ENCODE measurements at regions not wholly inside any gene's neighbourhood (a gene's known extent, or its start where the extent isn't known, plus 50 kb on each side); places are given as distances from the start of the nearest gene placed in this dataset.

DNA sequence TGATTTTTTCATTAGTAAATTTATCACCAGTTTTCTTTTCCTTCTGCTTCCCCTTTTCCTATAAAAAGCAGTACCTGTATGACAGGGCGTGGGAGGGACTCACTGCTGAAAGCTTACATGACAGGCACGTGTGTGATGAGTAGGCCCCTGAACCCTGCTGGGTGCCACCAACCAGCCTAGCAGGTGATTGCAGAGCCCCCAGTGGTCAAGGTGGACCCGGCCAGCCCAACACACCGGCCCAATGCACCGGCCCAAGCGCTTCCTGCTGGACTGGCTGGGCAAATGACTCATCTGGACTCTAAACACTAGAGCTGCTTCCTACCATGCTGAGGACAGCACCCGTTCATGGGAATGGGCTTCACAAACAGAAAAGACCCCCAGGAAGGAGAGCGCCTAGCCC is 89.8 kb upstream of the TMEM72 start:
- DNase-seq: no peak

DNA sequence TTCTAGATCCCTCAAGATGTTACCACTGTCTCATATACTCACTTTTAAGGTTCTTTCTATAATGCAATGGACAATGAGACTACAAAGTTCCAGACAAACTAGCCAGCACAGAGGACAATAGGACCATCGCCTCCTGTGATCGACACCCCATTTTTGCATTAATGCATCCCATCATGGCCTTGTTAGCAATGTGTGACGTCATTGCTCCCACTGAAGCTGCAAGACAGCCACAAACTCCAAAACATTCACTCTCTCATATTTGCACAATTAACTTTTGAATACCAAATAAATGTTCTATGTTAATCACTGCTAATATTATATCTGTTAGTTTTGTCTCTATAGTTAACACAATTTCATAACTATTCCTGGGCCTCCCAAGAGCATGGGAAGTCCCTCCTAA is 88.8 kb upstream of the TMEM72 start:
- DNase-seq: no peak

DNA sequence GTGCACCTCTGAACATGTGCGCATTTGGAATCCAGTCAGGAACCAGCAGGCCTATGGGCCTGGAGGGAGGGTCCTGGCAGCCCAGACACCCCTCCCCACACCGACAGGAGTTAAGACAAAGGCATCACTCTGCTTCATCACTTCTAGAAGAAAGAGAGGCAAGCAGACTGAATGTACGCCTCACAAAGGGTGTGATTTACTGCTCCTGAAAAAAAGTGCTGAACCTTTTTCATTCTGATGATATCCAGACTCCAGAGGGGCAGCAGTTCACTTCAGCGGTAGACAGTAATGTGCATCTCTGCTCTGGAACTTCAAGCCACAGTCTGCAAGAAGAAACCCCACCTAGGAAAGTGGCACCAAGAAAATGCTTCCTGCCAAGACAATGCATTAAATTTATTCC is 88.2 kb upstream of the TMEM72 start:
- DNase-seq: no peak

DNA sequence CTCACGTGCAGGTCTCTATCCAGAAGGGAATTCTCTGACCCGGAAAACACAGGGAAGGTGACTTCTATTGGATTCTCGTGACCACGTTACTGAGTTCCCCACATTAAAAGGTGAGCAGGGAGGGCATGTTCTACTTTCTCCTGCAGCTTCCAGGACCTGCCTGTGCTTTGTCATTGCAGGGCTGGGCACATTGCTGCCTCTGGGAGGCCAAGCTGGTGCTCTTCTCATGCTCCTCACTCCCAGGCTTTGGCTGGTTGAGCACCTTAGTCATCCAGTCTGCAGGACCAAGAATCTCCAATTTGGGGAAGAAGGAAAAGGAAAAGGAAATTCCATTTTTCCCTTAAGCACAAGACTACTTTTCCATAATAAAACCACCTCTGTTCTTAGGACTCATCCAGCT is 86.5 kb upstream of the TMEM72 start:
- DNase-seq: no peak

DNA sequence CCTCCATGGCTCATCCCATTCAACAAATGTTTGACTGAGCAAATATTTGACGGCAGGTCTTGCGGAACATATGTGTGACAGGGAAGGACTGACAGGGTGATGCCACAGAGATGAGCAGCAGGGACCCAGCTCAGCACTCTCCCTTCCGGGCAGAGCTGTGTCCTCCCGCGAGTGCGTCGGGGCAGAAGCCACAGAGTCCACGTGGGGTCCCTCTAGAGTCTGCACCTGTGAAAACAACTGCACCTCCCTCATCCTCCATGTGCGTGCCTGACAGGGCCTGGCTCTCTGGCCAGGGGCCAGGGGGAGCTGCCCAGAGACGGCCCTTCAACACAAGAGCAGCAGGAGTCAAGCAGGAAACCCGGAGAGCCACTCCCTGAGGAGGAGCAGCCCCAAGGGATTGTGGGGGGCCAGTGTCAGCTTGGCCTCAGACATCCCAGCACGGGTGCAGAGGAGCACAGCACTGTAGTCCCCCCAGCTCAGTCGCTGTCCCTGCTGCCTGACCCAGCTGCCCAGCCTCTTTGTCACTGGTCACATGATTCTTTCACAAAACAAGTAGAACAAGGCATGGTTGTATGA is 83.6 kb upstream of the TMEM72 start:
- DNase-seq: no peak

DNA sequence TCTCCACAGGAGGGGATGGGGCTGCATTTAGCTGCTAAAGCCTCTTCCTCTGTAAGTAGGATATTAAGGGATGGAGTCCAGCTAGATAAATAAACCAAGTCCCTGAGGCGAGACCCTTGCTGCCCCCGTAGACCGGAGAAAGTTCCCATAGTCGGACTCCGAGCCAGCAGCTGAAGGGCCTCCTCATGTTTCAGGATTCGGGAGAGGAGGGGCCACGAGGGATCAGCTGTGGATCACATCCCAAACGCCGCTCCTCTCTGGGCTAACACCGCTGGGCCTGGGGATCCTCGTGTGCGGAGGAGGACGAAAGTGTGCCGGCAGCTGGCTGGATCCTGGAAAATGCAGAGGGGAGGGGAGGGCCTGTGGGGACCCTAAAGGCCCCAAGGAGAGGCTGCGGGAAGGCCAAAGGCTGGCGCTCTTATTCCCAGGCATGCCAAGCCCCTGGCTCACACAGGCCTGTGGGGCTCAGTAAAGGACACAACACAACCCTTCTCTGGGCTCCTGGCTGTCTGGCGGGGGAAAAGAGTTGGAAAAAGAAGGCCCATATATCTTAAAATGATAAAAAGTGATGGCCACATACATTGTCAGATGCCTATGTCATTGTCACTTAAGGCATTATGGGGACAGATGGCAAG is 82.5 kb upstream of the TMEM72 start:
- peak; percentile 75 for DNase-seq

DNA sequence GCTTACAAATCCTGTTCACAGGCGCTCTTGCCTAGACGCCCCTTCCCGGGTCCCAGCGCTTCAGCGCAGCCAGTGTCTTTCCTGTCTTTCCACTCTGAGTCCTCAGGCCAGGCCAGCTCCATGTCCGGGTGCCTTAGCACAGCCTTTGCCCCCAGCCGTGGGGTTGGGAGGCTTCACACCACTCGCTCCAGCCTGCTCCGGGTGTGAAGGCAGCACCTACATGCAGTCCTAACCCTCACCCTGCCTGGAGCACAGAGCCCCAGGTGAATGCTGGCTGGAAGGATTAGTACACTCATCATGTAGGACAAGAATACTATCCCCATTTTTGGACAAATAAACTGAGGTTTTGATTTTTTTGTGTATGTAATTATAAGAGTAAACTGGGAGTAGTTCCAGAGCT is 81.7 kb upstream of the TMEM72 start:
- DNase-seq: no peak

DNA sequence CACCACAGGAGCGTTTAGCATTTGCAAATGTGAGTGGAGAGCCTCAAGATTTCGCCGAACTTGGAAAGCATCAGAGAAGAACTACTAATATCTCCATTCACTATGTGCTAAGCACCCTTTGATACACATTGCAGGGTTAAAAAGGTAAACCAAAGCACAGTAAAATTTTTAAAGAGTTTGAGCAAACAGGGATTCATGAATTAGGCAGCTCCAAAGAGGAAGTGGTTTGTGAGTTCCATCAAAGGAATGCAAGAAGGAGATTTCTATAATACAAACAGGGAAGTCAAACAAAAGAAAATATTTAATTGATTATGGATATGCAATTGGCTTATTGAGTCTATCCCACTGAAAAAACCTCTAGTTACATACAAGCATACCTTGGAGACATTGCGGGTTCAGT is 81.1 kb upstream of the TMEM72 start:
- no peak for DNase-seq

DNA sequence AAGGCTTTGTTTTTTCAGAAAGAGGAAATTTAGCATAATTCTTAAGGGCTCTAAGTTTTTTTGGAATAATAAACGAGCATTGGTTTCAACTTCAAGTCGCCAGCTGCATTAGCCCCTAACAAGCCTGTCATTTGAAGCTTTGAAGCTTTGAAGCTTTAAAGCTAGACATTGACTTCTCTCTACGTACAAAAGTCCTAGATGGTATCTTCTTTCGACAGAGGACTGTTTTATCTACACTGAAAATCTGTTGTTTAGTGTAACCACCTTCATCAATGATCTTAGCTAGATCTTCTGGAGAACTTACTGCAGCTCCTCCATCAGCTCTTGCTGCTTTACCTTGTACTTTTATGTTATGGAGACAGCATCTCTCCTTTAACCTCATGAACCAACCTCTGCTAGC is 79.6 kb upstream of the TMEM72 start:
- no peak for DNase-seq

DNA sequence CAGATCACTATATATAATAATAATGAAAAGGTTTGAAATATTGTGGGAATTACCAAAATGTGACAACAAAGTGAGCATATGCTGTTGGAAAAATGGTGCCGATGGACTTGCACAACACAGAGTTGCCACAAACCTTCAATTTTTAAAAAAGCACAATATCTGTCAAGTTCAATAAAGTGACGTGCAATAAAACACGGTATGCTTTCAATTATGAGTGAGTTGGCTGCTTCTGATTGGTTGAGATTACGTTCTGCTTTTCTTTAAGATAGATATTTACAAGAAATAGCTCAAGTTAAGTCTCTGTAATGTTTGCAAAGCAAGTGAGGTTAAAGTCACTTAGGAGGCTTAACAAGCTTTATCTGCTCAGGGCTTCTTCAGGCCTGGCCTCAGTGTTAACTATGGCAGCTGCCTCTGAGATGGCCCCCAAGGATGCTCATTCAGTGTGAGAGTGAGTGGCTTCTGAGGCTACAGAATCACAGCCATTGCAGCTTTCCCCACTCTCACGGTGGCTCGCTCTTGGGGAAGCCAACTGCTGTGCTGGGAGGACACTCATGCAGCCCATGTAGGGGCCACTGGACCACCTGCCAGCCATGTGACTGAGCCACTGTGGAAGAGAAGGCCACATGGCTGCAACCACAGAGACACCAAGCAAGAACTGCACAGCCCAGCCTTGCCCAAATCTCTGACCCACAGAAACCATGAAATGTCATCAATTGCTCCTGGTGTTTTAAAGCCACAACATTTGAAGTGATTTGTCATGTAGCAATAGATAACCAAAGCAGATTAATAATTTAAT is 78.3 kb upstream of the TMEM72 start:
- no peak for DNase-seq

DNA sequence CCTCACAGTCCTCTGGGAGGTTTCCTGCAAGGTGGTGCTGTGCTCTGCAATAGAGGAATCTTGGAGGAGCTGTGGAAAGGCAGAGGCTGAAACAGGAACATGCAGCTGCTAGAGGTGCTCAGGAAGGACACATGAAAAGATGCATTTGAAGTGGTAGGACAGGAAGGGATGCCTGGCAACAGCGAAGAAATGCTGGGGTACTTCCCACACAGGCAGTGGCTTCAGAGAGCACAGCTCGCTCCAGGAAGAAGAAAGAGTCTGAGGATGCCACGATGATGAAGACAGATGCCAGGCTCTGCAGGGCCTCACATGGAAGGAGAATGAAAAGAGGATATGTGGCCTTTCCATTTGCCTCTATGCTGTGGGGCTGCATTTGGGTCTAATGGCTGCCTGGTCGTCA is 77.0 kb upstream of the TMEM72 start:
- DNase-seq: no peak

DNA sequence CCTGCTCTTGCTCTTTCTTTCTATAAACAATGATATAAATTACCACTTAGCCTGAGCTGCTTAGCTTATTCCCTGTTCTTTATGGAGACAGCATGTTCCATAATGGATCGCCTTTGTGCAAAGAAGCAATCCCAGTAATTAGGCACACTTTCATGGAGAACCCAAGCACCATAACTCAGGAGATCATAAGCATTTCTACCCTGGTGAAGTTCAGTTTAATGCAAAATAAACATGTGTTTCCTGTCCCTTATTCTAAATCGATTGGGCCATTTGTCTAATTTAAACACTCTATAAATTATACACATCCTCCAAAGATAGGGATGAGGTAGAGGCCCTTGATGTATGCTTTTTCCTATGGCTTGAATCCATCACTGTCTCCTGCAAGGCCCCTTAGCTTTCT is 75.8 kb upstream of the TMEM72 start:
- no peak for DNase-seq

DNA sequence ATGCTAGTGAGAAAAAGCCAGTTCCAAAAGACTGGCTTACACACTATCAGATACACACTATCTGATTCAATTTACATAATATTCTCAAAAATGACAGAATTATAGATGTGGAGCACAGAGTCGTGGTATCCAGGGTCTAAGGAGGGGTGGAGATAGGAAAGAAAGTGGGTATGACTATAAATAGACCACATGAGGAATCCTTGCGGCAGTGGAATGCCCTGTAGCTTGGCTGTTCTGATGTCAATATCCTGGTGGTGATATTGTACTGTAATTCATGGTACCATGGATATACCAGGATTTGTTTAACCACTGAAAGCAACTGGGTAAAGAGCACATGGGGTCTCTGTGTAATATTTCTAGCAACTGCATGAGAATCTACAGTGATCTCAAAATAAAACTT is 67.7 kb upstream of the TMEM72 start:
- no peak for DNase-seq

DNA sequence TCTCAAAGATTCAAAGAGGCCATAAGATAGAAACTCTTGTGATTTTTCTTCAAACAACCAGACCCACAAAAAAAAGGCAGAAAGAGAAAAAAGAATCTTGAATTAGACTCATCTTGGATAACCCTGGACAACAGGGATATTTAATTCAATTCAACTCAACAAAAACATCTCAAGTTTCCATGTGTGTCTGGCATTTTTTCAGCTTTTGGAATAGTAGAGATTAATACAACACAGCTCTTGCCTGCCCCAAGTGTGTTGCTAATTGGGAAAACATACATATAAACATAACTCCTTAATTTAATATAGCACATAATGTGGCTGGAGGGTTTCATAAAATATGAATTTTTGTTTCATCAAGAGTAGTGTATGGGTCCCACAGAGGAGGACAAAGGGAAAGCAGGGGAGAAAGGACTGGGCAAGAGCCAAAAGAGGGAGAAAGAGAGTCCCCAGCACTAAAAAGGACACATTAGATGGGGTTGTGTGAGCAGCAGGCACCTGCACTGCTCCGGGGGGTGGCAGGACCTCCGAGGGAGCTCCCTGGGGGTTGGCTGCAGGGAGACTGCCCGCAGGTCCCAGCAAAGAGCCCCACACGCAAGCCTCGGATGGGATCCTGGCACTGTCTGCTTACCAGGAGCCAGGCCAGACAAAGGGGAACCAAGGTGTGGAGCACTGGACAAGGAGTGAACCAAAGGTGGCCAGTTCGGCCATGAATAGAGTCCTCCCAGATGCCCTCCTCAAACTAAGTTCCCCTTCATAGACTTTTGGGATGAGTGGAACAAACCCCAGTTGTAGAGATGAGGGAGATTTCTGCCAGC is 65.6 kb upstream of the TMEM72 start:
- DNase-seq: no peak

DNA sequence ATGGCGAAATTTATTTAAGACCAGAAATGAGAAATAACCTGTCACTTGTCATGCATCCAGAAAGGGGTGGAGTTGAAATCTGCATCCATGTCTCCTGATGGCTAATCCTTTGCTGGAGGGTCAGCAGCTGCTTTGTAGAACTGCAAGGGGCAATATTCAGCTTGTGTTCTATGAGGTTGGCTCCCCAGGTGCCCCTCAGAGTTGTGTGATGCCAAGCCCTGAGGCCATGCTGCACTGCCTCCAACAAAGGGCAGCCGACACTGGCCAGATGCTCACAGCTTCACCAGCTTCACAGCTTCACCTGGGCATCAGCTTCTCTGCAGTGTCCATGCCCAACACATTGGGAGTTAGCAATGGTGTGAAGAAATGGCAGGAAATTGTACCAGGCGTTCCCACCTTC is 64.0 kb upstream of the TMEM72 start:
- DNase-seq: no peak

DNA sequence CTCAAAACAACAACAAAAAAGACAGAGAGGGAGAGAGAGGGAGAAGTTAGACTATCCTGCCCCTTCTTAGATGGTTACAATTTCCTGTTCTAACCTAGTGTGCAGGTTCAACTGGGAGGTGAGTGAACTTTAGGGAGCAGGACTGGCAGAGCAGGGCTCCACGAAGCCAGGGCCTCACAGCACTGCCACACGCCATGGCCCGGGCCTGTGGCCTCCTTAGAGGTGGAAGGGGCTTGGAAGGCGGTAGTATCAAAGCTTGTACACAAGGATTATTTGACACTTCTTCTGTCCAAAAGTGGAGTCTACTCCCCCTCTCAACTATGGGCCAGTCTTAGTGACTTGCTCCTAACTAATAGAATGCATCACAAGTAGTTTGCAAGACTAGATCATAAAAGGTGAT is 62.9 kb upstream of the TMEM72 start:
- no peak for DNase-seq

DNA sequence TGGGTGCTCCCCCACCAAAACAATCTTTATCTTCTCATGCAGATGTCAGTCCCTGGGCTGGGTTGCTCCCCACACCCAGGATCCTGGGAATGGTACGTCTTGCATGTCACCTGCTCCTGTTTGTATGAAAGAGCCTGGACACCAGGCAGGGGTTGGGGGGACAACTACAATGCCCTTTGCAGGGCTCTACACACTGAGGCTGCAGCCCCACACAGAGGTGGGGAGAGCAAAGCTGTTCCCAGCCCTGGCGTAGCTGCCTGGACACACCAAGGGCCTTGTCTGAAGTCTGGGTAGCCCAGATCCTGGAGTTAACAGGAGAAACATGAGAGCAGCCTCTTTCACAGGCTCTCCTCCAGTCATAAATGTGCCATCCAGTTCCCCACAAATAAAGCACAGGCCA is 61.2 kb upstream of the TMEM72 start:
- no peak for DNase-seq

DNA sequence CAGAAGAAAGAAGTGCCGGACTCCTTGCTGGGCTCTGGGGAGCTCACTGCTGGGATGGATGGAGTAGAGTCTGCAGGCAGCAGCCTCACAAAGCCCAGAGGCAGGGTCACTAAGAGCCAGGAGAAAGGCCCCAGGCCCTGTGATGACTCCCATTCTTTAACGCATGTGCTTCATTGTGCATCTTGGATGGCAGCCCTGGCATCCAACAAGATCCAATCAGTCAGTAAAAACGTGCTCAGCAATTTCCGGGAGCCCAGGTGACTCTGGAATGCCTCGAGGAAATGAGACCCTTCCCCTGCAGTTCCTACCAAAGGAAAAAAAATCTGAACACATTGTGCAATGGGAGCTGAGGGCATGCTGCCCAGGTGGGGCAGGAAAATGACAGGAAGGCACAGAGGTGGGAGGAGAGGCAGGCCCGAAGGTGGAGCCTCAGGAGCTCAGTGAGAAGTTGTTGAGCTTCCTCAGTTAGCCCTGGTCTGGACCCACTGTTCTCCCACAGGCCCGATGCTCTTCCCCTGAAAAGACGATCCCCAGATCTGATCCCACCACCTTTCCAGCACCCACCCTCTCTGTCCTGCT is 60.7 kb upstream of the TMEM72 start:
- no peak for DNase-seq

DNA sequence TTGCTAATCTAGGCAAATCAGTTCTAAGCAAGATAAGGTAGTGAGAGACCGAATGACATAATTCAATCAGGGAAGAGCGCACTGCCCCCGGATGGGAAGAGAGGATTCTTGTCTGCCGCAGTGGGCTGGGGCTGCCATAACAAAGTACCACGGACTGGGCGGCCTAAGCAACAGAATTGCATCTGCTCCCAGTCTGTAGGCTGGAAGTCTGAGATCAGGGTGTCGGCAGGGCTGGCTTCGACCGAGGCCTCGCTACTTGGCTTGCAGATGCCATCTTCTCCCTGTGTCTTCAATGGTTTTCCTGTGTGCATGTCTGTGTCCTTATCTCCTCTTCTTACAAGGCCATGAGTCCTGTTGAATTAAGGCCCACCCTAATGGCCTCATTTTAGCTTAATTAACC is 59.7 kb upstream of the TMEM72 start:
- no peak for DNase-seq

DNA sequence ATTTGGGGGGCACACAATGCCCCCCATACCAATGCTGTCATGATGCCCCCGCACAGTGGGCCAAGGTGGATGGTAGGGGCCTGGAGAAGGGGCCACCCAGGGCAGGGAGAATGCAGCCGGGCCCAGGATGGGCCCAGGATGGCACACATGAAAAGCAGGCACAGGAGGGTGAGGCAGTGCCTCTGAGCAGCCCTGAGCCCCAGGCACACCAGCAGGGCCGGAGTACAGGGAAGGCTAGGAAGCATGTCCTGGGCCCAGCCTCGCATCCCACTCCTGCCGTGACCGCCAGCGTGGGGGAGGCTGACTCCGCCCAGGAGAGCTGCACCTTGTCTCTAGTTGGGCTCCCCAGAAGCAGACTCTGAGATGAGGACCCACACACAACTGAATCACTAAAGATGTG is 59.3 kb upstream of the TMEM72 start:
- no peak for DNase-seq

DNA sequence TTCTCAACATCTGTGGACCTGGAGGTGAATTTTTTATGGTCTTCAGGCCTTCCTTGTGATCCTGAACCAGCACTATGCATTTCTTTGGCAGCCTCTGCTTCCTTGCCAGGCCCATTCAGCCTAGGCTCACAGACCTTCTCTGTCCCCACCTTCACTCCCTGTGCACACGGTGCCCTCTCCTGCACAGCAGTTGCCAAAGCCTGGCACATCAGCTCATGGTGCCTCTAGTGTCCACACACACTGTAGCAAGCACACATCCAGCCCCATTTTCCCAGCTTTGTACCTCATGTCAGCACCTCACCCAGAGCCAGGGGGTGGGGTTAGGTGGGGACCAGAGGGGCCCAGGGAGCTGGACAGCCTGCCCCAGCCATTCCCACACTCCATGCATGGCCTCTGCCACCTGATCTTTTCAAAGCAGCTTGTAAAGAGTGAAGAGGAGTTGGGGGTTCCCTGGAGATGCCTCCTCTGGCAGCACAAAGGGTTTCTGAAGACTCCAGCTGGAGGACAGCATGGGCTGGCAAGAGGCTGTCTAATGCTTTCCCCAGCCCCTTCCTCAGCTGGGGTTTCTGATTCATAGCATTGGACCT is 57.9 kb upstream of the TMEM72 start:
- DNase-seq: no peak

DNA sequence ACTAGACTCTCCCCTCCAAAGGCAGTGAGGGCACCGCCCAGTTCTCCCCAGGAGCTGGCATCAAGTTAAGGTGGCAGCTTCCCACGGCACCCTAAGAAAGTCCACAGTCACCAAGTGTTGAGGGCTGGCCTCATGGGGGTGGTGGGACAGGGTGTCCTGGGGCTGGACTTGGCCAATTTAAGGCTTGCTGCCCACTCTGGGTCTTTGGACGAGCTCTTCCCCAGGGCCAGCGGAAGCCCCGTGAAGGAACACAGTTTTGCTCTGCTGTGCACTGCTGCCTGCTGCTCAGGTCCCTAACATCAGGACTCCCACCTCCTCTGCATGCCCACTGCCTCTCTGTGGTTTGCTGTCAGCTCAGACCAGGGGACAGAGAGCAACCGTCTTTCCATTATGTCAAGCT is 57.3 kb upstream of the TMEM72 start:
- no peak for DNase-seq
